Stimulated activated CD8-positive, alpha-beta memory T cell treated with anti-CD3 and anti-CD28 coated beads, Interleukin-7, amount 100 ng/mL, for 4 hours (primary cell): ENCODE measurements at regions not wholly inside any gene's neighbourhood (a gene's known extent, or its start where the extent isn't known, plus 50 kb on each side); places are given as distances from the start of the nearest gene placed in this dataset.

Experiments used
- DNase-seq, 2 donors: peaks; one replicate each; pipeline ENCODE4 v3.0.0-alpha.2; 2020; ENCODE audit warnings: low read depth in 2 of 2

DNA sequence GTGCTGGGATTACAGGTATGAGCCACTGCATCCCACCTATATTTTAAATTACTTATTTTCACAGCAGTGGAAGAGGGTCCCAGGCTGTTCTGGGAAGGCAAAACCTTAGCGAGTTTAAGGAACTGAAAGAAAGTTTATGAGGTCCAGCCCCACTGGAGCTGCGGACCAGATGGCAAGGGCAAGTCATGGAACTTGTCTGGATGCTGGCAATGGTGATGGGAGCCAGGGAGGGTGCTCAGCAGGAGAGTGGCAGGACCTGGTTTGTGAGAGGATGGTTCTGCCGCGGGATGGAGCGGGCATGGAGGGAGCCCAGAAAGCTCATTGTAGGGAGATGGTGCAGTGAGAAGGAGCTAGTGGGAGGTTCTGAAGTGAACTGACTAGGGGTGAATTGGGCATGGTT is 50.6 kb upstream of the SLC45A1 start:
- no peak for DNase-seq

DNA sequence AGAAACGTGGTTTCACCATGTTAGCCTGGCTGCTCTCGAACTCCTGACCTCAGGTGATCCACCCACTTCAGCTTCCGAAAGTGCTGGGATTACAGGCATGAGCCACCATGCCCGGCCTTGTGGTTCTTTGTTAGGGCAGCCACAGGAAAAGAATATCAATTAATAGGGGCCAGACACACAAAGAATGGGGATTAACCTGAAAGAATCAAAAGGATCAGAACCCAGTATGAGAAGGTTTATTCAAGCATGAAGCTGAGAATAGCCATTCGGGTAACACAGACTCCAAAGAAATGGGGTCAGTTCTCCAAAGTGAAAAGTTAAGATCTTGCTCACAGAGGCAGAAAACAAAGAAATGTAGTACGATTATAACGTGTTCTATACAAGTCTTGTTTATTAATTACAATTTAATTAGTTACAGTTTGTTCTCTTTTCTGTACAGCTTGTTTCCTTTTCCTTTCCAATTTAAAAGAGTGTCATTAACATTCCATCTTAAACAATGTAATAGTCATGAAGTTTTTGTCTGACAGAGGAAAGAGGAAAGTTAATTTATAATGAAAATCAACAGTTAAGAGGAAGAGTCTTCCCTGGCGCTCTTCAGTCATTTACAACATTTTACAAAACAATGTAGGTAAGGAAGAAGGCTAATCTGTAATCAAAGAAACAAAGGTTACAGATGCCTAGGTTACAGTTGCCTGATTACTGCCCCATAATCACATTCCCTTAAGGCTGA is 51.3 kb upstream of the SLC45A1 start:
- no peak for DNase-seq

DNA sequence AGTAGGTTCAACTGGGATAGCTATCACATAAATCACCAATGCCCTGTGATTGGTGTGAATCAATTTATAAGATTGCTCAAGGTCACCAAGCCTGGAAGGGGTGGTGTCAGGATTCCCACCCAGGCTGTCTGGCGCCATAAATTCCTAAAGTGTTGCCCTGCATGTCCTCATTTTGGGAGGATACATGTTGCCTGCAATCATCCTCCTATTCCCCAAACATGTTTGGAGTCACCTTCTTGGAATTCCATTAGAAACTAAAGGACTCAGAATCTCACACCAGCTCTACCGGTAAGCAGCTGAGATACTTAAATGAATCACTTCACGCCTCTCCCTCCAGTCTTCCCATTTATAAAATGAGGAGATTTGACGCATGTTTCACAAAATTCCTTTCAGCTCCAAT is 54.1 kb upstream of the SLC45A1 start:
- DNase-seq = no peak

DNA sequence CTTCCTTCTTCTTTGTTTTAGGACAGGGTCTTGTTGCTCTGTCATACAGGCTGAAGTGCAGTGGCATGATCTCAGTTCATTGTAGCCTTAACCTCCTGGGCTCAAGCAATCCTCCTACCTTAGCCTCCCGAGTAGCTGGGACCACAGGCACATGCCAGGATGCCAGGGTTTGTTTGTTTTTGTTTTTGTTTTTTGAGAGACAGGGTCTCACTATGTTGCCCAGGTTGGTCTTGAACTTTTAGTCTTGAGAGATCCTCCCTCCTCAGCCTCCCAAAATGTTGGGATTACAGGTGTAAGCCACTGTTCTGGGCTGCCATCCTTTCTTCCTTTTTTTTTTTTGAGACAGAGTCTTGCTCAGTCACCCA is 56.5 kb upstream of the SLC45A1 start:
- no peak for DNase-seq

DNA sequence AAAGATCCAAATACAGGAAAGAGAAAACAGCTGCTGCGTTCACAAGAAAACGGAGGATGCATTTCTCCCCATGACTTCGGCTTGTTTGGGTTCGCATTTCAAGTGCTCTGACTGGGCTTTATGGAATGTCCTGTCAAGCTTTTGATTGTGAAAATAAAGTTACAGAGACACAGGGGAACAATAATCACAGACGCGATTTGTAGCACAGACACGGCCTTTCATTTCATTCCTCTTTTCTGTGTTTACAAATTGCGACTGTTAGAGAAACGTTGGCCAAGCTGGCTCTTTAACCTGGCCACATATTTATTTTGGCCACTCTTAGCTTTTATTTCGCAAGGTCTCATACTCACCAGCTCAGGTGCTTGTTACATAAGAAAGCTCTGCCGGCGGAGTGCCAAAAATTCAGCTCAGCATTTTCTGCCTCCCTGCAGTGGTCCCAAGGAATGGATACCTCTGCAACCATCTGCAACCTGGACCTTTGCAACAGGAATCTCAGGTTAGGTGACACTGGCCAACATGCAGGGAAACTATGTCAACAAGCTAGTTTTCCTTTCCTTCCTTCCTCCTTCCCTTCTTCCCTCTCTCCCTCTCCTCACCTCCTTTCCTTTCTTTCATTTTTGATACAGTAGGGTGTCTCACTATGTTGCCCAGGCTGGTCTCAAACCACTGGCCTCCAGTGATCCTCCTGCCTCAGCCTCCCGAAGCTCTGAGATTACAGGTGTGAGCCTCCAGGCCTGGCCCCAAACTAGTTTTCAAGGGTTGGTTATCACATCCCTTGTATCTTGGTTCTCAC is 58.2 kb upstream of the SLC45A1 start:
- no peak for DNase-seq

DNA sequence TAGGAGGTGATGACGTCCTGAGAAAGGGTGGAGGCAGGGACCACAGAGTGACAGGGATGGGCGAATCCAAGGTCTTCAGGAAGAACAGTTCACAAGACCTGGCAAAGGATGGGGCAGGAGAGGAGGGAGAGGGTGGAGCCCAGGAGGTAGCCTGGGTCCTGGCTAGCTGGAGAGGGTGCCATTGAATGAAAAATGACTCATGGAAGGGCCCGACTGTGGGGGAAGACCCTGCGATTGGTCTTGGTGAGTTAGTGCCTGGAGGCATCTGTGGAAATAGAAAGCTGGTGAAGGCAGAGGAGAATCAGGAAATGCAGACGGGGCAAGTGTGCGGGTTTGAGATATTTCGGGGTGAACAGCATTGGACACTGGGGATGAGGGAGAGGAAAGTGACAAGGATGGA is 60.3 kb upstream of the SLC45A1 start:
- no peak for DNase-seq

DNA sequence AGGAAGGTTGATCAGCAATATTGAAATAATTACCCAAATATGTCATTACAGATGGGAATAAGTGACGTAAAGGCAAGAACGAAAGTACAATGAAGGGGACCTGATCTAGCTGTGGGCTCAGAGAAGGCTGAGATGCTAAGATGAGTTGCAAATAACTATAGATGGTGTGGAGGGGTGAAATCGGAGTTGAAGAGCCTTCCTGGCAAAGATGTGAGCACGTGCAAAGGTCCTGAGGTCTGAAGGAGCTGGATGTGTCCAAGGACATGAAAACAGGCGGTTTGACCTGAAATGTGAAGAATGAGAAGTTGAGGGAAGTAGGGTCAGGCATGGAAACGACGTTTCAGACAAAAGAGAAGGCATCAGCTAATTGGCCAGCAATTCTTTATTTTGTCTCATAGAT is 61.6 kb upstream of the SLC45A1 start:
- no peak for DNase-seq

DNA sequence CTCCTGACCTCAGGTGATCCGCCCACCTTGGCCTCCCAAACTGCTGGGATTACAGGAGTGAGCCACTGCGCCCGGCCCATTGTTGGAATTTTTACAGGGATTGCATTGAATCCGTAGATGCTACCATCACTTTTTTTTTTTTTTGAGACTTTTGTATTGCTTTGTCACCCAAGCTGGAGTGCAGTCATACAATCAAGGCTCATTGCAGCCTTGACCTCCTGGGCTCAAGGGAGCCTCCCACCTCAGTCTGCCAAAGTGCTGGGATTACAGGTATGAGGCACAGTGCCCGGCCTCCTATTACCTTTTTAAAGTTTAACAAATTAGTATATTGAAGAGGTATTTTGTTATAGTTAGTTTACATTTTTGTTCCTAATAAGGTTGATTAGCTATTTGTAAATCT is 62.2 kb upstream of the SLC45A1 start:
- no peak for DNase-seq

DNA sequence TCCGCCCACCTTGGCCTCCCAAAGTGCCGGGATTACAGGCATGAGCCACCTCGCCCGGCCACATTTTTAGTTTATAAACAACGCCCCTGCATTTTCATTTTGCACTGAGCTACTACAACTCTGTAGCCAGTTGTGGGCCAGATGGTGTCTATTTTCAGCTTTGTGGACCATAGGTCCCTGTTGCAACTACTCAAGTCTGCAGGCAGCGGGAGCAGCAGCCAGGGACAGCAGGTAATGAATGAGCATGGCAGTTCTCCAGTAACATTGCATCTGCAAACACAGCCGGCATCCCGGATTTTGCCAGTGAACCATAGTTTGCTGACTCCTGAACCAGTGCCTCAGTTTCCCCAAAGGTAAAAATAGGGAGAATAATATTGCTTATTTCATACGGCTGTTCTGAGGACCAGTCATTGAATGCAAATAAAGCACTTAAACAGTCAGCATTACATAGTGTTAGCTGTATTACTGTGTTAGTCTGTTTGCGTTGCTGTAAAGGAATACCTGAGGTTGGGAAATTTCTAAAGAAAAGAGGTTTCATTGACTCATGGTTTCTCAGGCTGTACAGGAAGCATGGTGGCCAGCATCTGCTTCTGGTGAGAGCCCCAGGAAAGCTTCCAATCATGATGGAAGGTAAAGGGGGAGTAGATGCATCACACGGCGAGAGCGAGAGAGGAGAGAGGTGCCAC is 65.5 kb upstream of the SLC45A1 start:
- DNase-seq = no peak

DNA sequence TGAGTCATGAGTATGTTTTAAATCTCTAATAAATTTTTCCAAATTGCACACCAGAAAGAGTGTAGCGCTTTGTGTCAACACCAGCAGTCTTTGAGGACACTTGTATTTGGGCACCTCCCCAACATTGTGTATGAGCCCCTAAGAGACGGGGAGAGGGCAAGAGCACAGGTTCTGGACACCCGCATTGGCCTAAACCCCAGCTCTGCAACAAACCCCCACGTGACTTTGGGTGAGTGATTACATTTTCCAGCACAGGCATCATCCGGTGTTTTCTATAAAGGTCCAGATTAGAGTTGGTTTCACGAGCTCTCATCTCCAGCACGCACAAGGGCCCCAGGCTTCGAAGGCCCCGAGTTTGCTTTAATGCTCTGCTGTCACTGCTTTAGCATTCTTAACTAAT is 66.3 kb upstream of the SLC45A1 start:
- DNase-seq = no peak

DNA sequence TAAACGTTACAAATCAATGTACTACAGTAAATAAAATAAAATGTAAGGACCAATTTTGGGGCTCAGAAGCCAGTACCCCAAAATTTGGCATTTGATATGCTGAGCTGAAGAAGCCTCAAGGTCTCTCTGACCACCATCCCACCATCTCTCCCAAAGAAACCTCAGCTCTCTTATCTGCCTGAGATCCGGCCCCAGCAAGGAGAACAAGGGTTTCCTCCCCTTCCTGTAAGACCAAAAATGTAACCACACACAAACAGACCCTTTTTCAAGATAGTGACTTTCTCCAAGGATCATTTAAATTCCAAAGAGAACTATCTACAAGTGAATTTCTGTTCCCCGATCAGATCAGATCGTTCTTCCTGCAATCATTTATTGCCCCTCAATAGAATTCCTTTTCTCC is 68.1 kb upstream of the SLC45A1 start:
- no peak for DNase-seq

DNA sequence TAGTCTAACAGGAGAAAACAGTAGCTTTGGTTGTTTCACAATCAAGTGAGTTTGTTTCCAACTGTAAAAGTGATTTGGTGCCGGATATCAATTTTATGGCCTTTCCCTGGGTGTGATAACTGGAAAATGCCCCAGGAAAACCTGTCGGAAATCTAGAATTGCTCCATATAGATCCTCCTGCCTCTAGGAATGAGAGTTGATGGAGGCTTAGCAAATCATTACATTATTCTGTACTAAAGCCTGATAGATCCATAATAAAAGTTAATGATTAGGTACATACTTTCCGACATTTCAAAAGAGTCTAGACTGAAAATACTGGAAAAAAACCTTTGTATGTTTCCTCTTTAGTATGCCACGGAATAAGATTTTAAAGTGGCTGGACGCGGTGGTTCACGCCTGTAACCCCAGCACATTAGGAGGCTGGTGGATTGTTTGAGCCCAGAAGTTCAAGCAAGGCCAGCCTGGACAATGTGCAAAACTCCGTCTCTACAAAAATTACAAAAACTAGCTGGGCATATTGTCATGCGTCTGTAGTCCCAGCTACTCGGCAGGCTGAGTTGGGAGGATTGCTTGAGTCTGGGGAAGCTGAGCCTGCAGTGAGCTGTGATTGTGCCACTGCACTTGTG is 70.0 kb upstream of the SLC45A1 start:
- DNase-seq = no peak

DNA sequence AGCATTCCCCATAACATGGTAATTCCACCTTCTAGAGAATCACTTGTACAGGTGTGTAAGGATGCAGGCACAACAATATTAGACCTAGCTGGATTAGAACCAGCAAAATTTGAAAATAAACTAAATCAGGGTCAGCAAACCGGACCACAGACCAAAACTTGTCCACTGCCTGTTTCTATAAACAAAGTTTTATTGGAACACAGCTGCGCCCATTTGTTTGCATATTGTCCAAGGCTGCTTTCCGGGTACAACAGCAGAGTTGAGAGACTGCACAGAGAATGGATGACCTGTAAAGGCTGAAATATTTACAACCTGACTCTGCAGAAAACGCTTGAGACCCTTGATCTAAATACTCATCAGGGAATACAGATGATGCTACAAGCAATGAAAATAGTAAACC is 73.6 kb upstream of the SLC45A1 start:
- DNase-seq = no peak

DNA sequence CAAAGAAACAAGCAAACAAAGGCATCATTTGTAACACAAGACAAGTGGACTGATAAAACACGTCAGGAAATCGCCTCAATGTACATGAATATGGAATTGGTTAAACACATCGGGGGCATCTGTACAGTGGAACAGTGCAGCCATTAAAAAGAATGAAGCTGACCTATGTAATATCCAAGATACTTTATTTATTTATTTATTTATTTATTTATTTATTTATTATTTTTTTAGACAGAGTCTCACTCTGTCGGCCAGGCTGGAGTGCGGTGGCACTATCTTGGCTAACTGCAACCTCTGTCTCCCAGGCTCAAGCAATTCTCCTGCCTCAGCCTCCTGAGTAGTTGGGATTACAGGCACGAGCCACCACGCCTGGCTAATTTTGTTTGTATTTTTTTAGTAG is 75.4 kb upstream of the SLC45A1 start:
- DNase-seq = no peak

DNA sequence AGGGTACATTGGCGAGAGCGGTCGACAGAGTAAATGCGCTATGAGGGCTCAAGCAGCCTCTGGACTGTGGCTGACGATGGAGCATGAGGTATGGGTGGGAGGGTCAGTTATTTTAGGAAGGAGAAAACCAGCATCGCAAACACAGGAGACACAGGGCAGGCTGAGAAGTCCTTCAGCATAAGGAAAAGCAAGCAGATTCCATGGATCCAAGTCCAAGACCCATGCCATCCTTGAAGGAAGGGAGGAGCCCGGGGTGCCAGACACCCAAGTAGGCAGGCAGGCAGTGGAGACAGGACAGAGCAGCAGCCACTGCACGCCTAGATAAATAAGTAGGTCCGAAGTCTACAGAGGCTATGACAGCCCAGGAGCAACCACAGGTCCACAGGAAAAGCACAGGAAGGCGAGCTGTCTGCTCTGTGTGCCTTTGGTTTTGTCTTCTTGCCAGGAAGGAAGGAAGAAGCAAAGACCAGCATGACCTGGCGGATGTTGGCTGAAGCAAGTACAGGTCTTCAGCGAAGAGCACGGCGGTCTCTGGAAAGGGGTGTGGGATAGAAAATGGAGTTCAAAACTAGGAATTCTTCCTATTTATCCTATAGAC is 76.4 kb upstream of the SLC45A1 start:
- DNase-seq = no peak

DNA sequence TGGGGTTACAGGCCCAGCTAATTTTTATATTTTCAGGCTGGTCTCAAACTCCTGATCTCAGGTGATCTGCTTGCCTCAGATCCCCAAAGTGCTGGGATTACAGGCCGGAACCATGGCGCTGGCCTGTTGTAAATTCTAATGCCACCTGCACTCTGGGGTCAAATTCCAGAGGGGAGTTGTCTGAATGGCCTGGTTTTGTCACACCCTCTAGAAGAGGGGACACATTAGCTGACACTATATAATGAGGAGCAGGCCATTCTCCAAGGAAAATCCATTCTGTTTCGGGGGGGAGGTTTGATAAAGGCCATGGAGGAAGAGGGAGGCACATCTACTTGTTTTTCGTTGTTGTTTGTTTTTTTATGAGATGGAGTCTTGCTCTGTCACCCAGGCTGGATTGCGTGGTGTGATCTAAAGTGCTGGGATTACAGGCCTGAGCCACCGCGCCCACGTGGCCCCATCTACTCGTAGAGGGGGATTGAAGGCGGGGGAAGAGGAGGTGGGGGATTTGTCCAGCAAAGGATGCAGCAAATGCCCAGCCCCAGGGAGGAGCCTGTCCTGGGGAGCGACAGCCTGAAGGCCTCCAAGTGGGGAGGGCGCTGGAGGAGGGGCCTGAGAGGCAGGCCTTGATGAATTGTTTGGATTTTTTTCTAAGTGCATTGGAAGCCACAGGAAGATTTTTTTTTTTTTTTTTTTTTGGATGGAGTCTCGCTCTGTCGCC is 78.4 kb upstream of the SLC45A1 start:
- no peak for DNase-seq

DNA sequence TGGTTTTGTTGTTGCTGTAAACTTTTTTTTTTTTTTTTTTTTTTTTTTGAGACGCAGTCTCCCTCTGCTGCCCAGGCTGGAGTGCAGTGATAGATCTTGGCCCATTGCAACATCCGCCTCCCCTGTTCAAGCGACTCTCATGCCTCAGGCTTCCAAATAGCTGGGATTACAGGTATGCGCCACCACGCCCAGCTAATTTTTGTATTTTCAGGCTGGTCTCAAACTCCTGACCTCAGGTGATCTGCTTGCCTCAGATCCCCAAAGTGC is 78.9 kb upstream of the SLC45A1 start:
- no peak for DNase-seq

DNA sequence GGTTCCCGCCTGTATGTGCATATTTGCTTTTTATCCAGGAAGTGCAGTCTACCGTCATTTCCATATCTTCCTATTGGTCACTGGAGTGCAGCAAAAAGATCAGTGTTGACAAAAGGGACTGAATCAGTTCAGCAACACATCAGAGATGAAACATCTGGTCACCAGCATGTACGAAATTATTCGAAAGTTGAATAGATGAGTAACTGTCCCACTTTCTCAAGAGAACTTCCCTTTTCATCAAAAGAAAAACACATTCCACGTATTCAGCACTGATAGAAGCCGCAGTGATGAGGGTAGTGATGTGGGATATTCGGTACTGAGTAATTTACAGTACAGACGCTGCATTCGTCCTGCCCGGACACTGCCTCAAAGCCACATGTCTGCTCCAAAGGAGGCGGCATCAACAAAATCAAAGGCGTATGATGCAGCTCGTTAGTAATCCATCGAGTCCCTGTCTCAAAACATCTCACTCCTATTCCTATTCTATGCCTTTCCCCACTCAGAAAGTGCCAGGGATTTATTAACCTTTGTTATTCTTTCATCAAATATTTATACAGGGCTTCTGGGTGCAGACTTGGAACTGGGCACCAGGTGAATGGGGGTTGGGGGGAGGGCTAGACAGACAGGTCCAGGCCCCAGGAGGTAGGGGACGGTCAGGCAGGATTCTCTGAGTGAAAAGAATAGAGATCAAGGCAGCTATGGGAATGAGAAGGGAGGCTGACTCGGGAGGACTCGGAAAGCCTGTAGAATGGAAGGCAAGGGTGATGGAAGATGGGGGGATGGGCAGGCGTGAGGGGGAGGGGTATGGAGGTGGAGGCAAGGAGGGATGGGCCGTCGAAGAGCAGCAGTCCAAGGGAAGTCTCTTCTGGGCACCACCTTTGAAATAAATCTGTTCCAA is 79.5 kb upstream of the SLC45A1 start:
- DNase-seq = no peak

DNA sequence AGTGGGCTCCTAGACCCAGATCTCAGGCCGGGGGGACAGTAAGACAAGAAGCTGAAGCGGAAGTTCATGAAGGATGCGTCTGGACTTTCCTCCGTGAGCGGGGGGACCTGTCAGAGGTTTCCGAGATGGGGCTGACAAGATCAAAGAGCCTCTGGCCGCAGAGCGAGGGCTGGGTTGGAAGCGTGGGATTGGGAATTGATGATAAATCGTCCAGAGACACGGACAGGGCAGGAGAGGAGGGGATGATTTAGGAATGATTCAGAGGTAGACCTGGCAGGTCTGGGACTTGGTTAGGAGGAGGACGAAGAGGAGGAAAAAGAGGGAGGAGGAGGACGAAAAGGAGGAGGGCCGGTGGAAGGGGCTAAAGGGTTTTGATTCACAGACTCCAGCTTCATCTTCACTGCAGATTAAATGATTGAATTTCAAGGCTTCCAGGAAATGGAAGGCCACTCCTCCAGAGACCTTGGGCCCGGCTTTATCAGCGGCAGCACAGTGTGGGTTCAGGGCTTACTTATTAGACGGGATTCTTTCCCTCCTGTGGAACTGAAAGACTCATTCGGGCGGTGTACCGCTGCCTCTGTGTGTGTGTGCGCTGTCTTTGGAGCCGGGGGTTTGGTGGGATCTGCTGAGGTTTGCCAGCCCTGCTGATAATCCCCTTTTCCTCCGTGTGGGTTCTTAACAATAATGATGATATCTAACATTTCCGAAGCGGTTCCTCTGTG is 85.7 kb upstream of the SLC45A1 start:
- no peak for DNase-seq

DNA sequence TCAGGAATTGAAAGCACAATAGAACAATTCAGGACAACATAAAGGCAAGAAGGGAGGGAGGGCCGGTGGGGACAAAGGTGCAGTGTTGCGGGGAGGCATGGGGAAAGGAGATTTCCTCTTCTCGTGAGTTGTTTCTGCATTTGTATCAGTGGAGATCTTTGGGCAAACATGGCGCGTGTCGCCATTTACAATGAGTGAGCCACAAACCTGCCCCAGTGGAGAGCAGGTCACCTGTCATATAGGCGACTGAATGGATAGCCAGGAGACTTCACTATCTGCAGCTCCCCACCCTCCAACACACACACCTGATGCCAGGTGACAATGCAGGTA is 87.7 kb upstream of the SLC45A1 start:
- no peak for DNase-seq
